Renal pelvis (tissue), 1 donor: ENCODE measurements at regions not wholly inside any gene's neighbourhood (a gene's known extent, or its start where the extent isn't known, plus 50 kb on each side); places are given as distances from the start of the nearest gene placed in this dataset.

ENCODE experiments used
- DNase-seq: peaks from one replicate; pipeline ENCODE4 v3.0.0-alpha.2; 2013

DNA sequence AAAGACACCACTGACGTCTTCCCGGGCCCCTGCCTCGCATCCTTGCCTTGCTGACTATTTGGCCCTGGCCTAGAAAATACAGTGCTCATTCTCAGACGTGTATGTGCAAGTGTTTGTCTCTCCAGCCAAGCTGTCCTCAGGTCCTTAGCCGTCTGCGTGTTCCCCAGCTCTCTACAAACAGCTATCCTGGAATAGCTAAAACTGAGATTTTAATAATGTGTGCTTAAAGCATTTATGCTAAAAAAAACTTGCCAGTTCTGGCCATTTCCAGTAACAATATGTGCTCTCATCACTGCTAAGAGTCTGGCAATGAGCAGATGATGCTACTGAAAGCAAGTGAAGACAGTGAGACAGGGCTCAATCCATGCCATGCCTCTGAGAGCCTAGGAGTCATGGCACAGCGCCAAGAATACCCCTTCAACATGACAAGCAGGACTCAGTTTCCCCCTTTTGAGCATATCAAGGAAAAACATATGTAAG lies 55.7 kb downstream of the IRF2BP2 start:
- no peak for DNase-seq

DNA sequence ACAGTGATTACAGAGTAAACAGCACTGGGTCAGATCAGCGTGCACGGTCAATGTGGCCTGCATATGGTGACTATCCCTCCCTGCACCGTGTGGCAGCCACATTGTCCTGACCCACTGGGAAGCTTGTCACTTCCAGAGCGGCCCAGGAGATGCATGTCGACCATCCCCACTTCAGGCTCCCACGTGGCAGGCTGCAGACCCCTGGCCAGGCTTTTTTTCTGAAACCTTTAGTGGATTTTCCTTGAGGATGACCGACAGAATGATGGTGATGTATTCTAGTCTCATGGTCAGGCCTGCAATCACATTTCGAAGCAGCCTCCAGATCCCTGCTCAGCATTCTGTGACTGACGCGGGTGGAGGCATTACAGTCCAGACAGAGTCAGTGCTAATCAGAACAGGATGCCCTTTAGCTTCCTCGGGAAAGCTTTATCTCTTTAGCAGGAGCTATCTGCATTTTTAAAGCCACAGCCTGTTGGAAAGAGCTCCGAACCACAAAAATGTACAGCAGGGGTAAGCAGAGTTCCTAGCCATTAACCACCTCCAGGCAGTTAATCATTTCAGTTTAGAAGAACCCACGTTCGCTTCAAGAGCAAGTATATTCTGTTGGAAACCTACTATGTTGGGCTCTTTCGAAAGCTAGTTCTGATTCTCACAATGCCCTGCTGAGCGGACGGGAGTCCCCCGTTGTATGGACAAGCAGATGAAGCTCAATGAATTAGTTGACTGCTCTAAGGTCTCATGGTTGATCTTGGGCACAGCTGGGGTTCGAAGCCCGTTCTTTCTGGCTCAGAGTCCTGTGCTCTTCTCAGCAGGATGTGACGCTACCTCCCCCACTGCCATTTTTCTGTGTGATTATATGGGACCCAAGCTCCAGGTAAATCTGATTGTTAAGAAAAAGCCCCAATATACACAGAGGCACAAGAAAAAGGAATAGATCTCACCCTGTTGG lies 56.5 kb downstream of the IRF2BP2 start:
- DNase-seq = no peak

DNA sequence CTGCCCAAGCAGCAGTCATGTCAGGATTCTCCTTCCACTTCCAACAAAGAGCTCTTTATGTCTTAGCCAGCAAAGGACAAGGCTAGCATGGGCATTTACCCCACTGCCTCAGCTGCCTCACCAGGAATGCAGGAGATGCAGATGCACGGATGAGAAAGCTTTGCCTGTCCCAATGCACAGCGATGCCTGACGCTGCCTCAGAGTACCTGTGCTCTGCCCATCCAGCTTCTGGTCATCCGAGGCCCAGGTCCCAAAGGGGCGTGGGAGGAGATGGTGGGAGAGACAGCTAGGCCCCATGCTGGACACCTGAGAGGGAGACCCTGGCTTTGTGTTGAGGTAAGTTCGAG lies 59.0 kb downstream of the IRF2BP2 start:
- no peak for DNase-seq

DNA sequence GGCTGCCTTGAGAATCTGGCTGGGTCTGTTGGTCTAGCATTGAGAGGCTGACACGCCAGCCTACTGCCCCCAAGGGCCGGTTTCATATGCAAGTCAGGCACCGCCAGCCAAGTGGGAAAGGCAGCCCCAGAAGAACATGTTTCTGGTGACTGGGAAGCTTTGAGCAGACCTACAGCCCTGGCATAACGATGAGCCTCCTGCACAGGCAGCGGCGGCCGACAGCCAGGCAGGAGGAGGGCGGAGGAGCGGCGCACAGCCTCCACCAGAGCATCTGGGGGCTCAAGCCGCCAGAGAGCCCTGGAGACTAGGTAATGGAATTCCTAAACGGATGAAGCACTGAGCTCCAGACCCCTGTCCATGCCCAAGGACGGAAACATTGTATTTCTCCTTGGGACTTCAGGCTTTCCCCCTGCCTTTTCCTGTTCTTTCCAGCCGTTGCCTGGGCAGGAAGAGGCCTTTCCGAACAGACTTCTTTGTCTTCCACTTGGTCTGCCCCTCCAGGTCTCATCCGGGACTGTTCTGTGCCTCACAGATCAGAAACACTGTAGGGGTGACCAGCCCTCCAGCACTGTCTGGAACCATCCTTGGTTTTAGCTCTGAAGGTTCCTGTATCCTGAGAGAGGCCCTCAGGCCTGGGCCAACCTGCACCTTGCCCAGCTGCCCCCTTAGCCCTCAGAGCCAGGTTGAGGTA lies 59.5 kb downstream of the IRF2BP2 start:
- no peak for DNase-seq

DNA sequence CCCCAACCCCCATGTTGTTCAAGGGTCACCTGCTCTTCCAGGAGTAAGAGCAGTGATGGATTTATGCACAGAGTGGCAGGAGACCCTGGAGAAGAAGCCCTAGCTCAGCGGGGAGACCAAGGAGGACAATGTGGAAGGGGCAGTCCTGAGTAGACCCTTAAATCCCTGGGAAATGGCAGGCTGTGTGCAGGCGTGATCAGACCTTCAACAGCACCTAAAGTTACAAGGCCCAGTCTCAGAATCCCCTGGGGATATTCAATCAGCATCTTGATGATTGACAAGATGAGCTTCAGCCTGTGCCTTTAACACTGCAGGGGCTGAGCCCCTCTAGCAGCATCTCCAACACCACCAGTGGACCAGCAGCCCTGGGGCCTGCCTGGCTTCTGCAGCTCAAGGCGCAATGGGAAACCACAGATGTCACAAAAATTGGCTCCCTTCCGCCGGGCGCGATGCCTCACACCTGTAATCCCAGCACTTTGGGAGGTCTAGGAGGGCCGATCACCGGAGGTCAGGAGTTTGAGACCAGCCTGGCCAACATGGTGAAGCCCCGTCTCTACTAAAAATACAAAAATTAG lies 60.4 kb downstream of the IRF2BP2 start:
- DNase-seq = no peak

DNA sequence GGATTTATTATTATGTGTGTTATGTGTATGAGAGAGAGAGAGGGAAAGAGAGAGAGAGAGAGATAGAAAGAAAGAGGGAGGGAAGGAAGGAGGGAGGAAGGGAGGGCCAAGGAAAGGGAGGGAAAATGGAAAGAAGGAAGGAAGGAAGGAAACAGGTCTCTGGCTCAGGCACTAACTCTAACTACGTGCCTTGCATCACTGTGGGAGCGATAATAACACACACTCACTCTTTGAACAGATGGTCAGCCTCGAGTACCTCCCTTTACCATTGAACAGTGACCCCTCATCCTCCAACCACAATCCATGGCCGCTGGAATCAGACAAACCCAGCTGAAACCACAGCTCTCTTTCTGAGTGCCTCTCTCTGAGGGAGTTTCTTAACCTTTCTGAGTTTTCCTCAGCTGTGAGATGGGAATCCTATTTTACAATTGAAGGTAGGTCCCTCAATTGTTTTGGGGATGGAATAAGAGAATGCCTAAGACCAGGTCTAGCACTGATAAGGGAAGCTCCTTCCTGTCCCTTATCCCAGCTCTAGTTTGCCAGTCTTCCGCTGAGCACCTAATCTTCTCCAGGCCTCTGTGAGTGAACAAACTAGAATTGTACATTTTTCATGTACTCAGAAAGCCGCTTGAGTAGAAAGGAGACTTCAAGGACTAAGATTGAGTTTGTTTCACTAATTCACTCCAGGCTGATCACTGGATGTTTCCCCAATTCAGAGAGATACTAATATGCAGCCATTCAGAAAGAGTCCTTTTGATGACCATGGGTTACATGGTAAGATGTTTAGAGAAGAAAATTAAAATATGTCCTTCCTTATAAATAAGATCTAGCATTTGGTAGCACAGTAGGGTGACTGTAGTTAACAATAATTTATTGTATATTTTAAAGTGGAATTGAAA lies 62.8 kb downstream of the IRF2BP2 start:
- DNase-seq = no peak

DNA sequence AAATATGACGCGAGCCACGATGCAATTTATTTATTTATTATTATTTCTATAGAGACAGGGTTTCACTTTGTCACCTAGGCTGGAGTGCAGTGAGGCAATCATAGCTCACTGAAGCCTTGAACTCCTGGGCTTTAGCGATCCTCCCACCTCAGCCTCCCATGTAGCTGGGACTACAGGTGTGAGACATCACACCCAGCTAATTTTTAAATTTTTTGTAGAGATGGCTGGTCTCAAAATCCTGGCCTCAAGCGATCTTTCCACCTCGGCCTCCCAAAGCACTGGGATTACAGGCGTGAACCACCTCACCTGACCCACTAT lies 63.6 kb downstream of the IRF2BP2 start:
- no peak for DNase-seq

DNA sequence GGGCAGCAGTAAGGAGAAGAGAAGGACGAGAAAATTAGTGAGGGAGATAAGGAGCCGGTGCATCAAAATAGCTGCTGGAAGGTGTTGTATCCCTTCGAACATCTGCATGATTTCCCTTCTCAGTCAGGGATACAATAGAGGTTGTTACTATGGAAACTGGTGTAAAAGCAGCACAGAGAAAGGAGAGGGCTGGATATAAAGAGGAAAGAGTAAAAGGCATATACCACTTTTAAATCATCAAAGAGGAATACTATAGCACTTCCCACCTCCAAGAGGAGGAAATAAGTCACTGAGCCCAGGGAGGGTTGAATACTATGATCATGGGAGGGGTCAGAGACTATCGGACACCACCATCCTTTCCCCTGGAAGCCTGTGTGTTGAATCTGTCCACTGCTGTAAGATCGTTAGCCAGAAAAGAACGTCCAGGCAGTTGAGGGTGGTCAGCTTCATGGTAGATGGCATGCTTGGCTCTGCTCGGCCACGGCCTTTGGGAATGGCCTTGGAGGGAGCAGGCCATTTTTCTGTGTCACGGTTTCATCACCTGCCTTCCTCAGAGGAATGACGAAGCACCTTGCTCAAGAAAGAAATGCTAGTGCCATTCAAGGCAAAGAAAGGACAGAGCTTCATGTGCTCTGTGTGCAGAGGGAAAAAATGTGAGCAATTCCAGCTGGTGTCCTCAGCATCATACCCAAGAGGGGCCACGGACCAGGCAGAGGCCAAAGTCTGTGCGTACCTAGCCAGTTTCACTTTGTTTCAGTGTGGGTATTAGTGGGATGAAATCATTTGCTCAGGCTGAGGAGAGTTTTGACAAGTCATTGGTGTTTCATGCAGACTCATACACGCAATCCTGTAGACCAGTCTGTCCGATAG lies 64.2 kb downstream of the IRF2BP2 start:
- DNase-seq = no peak

DNA sequence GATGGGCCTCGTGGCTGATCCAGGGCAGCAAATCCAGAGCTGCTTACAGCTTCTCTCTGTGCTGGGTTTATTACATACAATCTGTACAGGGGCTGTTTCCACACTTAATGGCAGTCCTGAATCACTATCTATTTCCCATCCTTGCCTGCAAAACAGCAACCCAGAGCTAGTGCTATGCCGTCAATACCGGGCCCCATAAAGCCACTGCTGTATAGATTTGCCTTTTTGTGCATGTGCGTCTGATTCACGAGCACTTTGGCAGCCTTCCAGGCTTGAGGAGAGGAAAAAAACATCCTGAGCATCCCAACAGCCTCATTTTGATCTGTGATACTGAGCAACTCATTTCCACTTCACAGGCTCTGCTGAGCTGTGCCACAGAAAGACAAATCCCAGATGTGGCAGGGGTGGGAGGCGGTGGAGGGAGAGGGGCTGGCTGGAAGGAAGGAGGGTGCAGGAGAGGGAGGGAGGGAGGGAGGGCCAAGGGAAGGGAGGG lies 65.2 kb upstream of the TARBP1 start:
- DNase-seq = peak; percentile 91

DNA sequence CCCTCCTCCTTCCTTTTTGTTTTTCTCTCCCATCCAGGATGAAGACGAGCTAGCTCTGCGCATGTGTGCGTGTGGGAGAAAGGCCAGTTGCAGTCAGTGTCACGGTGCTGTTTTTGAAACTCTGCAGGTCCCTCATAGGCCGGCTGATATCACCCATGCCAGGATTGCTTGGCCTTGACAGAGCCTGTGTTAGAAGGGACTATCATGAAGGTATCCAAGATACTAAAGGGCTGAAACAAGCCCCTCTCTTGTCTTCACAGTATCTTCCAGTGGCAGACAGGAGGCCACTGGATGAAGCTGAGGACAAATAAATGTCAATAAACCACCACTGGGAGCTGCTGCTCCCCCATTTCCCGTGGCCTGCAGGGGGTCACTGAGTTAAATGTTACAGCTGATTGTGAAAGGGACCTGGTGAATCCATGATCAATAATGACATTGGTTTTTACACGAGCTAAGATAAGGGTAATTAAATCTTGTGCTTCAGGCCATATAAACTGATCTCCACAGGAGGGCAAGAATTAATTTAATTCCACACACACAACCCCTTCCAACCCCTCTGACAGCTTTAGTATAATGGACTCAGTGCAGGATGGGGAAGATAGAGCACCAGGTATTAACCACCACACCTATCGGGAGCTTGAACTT lies 64.6 kb upstream of the TARBP1 start:
- no peak for DNase-seq

DNA sequence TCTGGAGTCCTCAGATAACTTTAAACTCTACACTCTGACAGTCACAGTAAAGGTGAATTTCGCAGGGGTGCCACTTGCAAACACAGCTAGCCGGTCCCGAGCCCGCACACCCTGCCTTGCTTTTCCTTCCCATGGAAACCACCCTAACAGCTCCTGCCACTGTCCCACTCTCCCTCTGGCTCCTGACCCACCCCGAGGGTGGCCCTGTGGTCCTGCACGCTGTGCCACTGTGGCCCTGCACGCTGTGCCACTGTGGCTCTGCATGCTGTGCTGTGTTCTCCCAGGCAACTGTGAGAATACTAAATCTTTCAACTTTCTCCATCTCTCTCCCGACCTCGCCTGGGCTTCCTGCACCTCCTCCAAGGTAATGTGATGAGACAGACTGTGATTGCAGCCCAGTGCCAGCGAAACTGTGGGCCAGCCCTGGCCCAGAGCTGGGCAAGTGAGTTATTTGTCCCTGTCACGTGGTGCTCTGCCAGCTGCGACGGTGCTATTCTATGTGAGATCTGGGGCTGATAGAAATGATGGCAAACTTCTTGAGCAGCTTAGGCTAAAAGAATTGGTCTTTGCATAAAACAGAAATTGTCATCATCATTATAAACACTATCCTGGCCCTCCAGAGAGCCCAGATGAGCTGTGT lies 63.4 kb upstream of the TARBP1 start:
- no peak for DNase-seq

DNA sequence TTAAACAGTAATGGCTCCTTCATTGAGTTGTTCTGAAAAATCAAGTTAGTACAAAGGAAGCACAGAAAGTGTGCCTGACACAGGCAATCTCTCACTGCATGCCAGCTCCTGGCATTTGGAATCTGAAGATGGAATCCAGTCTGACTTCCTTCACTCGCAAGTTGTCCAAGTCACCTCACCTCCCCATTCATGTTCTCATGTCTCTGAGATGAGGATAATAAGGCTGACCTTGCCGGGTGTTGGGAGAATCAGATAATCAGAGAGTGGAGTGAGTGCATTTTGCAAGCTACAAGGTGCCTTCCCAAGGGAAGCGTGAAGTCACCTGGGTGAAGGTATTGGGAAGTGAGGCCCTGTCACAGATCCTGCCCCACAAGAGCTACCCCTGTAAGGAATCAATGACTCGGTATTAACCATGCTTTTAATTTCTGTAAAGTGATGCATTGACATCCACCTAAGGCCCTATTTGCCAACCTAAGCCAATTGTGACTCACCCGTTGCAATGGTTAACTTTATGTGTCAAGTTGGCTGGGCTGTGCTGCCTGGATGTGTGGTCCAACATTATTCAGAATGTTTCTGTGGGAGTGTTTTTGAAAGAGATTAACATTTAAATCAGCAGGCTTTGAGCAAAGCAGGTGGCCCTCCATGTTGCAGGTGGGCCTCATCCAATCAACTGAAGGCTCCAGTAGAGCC lies 62.5 kb upstream of the TARBP1 start:
- no peak for DNase-seq

DNA sequence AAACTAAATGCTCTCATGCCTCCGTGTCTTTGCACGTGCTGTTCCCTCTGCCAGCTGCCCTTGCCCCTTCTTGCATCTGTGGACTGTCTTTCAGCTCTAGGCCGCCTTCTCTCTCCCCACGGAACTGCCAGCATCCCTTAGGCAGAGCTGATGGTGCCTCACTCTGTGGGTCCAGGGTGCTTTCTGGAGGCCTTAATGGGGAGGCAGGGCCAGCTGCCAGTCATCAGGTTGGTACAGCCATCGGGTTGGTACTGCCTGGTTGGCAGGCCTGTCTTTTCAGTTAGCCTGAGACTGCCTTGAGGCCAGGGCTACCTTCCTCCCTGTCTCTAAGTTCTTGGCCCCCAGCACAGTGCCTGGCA lies 61.4 kb upstream of the TARBP1 start:
- DNase-seq = no peak

DNA sequence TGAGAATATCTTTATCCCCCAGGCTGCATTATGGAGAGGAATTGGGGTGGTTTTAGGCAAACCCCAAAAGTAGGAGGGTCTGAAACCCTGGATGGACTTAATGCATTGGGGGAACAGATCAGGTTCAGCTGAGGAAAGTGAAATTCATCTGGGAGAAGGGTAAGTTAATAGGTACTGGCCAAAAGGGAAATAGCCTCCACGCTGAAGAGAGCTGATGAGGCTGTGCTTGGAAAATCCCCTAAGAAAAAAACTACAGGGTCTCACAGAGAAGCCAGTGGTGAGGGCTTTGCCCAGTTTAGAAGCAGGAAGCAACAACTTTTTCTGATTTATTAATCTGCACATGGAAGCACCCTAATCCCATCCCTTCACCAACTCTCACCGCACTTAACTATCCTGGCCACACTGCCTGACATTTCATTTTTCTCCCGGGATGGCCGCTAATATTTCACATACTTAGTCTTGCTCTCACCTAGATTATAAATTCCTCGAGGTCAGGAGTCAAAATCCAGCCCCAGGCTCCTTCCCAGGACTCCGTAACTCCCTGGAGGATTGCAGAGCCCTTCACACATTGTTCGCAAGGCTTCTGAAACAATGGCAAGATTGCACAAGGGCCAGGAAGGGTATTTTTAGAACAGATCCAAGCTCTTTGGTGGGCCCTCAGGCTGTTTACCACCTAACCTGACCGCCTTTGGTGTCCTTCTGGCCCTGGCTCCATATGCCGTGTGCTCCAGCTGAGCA lies 60.9 kb upstream of the TARBP1 start:
- DNase-seq = no peak

DNA sequence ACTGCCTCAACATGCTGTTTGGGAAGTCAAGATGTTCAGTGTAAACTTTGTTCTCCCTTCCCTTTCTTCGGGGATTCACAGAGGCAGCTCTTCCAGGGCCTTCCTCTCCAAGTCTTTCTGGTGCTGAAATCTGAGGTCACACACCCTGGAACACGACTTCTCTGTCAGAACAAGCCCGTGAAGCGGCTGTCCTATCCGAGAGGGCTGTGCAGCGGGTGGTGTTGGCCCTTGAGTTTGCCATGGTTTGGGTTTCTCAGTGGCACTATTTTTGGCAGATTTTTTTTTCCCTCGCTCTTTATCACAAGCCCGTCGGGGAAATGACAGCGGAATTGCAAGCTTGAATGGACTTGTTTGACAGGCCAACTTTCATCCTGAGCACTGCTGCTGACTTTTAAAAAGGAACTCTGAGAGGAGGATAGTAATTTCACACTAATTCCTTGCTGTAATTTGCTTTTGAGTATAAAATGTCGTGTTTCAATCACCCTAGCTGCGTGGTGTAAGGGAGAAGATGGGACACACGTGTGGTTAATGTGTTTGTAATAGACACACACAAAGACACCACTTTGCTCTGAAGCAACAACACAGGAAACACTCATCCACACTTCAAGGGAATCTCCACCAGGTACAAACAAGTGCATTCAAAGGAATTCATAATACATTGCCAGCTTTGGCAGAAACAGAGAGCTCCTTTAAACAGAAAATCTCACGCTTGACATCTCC lies 60.1 kb upstream of the TARBP1 start:
- DNase-seq = no peak

DNA sequence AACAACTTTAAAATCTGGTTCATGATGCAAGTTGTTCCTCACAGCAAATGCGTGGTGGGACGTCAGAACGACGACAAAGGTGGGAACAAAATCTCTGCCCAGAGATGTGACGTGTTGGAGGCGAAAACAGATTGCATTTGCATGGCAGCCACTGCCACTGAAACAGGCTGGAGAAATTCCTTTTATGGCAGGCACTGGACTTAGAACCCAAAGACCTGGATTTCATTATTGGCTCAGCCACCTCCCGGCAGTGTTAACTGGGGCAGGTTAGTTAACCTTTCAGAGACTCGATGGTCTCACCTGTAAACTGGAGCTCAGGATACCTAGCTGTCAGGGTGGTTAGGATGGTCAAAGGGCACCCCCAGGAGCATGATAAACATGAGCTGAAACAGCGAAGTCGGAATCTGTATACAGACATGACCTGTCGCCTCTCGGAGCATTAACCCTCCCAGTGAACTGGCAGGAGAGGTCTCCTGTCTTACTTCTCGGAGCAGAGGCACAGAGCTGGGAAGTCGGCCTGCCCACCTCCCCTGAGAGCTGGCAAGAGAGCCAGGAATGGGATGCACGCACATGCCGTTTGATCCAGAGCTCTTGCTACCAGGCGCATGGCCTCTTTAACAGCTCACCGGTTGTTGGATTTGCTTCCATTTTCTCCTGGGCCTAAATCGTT lies 59.2 kb upstream of the TARBP1 start:
- DNase-seq = no peak

DNA sequence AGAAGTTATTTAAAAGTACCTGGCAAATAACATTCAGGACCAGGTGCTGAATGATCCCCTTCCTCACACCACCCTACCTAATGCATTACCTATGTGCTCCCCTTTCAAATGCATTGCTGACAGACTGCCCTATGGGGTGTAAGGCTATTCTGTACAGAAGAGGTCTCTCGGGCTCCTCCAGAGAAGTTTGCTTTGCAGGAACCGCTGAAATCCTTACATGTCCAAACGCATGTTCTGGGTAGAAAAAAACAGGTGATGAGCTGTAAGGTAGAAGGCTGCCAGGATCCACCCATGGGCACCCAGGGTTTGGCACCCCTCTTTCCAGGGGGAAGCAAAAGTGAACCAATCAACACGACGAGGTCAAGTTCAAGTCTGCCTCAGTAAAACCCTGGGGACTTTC lies 58.3 kb upstream of the TARBP1 start:
- DNase-seq = no peak
